H1 (cell line): ENCODE measurements at regions not wholly inside any gene's neighbourhood (a gene's known extent, or its start where the extent isn't known, plus 50 kb on each side); places are given as distances from the start of the nearest gene placed in this dataset.

Source experiments
- SRF ChIP-seq: IDR thresholded peaks from 2 replicates; pipeline ENCODE4 v1.6.1; 2011; ENCODE audit warnings: mild to moderate bottlenecking, low read depth, low read length, moderate library complexity
- SUZ12 ChIP-seq: fragments of 200-600 bp; sonication (generic); IDR thresholded peaks from 2 replicates; pipeline ENCODE4 v1.6.1; 2012; ENCODE audit warnings: mild to moderate bottlenecking, inconsistent platforms, low read length, moderate library complexity, mixed read lengths

- no peak for TF ChIP-seq SUZ12
- TF ChIP-seq SRF: no peak
These were observed 114.2 kb upstream of the MDM1 start (continued) for GRCh38 chr12:68446384-68446783.
